AG04449 (cell line): ENCODE measurements at regions not wholly inside any gene's neighbourhood (a gene's known extent, or its start where the extent isn't known, plus 50 kb on each side); places are given as distances from the start of the nearest gene placed in this dataset.

ENCODE experiments used
- CTCF ChIA-PET: fragments of 350-600 bp; formaldehyde crosslinking; extraction: SDS; loops from one replicate; lab custom pipeline; 2021; ENCODE audit warnings: antibody characterized with exemption; lab: Yijun Ruan, JAX
- POLR2A ChIA-PET: fragments of 400-600, 350-600 bp; formaldehyde crosslinking; extraction: SDS; loops from one replicate; lab custom pipeline; 2020; ENCODE audit warnings: antibody characterized with exemption, inconsistent platforms; lab: Yijun Ruan, JAX
- DNase-seq: peaks from one replicate; pipeline ENCODE4 v3.0.0-alpha.2; 2010; ENCODE audit warnings: low read depth, low spot score
- H3K4me3 ChIP-seq: 2 replicates; pipeline ENCODE4 v1.5.1; 2011; ENCODE audit warnings: low read depth, mild to moderate bottlenecking, control low read depth, low read length
- TF ChIP-seq, protein P1 (sequence below): IDR thresholded peaks from one replicate; pipeline ENCODE4 v1.5.1; 2011; ENCODE audit warnings: mild to moderate bottlenecking, moderate library complexity, low read length, control low read depth, inconsistent platforms; ENCODE audit not compliant: insufficient read depth; ENCODE audit errors: missing control alignments

DNA sequence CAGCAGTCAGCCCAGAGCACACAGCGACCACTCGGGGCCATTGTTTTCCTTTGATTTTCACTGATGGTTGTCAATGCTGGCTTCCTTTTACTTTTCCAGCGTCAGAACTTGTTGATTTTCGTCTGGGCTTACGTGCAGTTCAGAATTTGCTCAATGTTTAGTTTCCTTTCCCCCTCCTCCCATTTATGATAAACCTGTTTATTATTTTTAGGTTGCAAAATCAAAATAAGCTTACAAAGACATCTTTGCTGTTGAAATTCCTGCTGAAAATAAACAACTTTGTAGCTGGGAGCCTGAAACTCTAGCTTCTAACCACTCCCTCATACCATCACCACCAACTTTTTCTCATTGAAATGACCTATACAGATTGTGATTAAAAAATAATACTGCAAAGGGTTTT lies 83.1 kb upstream of the LYZL1 start:
- TF ChIP-seq, protein P1, sequence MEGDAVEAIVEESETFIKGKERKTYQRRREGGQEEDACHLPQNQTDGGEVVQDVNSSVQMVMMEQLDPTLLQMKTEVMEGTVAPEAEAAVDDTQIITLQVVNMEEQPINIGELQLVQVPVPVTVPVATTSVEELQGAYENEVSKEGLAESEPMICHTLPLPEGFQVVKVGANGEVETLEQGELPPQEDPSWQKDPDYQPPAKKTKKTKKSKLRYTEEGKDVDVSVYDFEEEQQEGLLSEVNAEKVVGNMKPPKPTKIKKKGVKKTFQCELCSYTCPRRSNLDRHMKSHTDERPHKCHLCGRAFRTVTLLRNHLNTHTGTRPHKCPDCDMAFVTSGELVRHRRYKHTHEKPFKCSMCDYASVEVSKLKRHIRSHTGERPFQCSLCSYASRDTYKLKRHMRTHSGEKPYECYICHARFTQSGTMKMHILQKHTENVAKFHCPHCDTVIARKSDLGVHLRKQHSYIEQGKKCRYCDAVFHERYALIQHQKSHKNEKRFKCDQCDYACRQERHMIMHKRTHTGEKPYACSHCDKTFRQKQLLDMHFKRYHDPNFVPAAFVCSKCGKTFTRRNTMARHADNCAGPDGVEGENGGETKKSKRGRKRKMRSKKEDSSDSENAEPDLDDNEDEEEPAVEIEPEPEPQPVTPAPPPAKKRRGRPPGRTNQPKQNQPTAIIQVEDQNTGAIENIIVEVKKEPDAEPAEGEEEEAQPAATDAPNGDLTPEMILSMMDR = no peak
- no peak for DNase-seq
- POLR2A ChIA-PET = no interaction called here
- CTCF ChIA-PET = interaction anchor here (0.6 kb wide), 1 partner anchor 161 kb away, joined by 3 read pairs; no protein-coding TSS in a partner anchor
- H3K4me3 ChIP-seq = no peak overlapping the region

DNA sequence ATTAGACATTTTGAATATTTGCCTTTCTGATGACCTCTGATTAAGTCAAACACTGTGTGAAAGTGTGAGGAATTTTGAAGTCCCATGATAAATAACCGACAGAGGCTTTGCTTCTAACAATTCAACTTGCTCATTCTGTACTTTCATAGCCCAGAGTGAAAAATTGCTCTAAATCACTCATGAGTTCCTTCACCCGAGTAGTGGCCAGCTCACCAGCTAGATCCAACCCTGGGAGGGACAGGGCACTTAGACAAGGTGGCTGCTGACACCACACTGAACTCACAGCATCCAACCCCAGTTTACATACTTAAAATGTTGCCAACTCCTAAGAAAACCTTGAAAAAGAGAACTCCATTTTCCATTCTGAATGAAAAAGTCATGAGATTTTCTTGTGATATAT lies 80.0 kb upstream of the LYZL1 start:
- ChIA-PET POLR2A (no interaction called here), CTCF (no interaction called here)
- no peak overlapping the region for H3K4me3 ChIP-seq
- TF ChIP-seq, protein P1 = no peak
- no peak for DNase-seq

DNA sequence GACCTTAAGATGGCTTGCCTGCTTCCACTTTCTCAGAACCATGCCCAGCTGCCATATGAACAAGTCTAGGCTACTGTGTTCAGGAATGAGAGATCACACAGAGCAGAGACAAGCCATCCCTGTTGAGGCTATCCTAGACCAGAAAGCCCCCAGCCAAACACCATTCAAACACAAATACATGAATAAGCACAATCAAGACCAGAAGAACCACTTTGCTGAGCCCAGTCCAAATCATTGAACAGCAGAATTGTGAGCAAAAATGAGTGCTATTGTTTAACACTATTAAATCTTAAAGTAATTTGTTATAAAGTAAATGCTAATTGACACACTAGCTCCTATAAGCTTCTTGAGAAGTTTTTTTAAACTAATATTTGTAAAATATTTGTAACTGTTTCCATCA lies 79.0 kb upstream of the LYZL1 start:
- ChIA-PET CTCF (no interaction called here), POLR2A (no interaction called here)
- TF ChIP-seq, protein P1 = no peak
- no peak for DNase-seq
- no peak overlapping the region for H3K4me3 ChIP-seq

DNA sequence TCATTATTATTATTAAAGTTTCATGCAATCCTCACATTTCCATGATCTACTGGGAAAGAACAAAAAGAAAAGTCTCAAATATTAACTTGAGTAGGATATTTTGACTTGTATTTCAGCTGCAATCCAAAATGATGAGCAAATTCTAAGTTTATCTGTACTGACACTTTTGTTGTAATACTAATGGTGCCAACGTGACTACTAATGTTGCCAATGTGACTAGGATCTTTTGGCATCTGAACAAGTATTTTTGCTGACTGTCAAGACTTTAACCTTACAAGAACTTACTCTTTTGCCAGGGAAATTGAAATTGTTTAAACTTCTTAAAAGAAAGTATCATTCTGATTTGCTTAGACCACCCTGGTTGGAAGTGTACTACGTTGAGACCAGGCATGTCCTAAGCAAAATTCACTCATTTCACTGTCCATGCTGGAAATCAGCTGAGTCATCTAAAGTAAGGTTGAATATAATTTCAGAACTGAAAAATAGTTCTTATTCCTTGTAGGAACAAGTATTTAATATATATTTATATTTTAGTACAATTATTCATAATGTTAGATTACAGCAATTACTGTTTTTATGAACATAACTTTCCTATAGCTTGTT lies 78.5 kb upstream of the LYZL1 start:
- ChIA-PET POLR2A (no interaction called here), CTCF (no interaction called here)
- TF ChIP-seq, protein P1 = no peak
- H3K4me3 ChIP-seq = no peak overlapping the region
- no peak for DNase-seq

DNA sequence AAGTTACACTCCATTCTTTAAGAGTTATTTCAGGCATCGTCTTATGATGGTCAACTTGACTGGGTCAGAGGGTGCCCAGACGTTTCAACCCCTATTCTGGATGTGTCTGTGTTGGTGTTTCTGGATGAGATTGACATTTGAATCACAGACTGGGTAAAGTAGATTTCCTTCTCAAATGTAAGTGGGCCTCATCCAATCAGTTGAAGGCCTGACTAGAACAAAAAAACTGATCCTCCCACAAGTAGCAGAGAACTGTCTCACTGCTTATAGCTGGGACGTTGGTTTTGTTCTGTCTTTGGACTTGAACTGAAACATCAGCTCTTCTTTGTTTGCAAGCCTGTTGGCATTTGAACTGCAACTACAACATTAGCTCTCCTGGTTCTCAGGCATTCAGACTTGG lies 76.3 kb upstream of the LYZL1 start:
- no peak for DNase-seq
- CTCF ChIA-PET = interaction anchor here (1.2 kb wide), 1 partner anchor 27 kb away, joined by 5 read pairs; no protein-coding TSS in a partner anchor
- H3K4me3 ChIP-seq = no peak overlapping the region
- TF ChIP-seq, protein P1 = no peak
- POLR2A ChIA-PET = no interaction called here

DNA sequence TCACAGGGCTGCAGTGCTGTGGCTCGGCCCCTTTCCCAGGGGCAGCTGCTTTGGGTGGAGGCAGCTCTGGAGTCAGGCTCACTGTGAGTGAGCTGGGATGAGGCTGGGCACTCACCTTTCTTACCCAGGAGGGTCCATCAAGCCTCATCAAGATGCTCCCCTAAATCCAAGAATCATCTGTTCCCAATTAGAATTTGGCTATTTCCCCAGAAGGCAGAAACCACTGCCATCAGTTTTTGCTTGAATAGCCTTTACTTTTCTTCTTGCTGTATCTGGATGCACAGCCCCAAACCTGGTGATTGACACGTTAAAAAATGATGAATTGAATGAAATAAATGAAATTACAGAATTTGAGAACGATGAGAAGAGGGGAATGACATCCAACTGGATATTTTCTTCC lies 74.3 kb upstream of the LYZL1 start:
- ChIA-PET POLR2A (no interaction called here), CTCF (interaction anchor here (0.7 kb wide), 1 partner anchor 90 kb away, joined by 3 read pairs; no protein-coding TSS in a partner anchor)
- TF ChIP-seq, protein P1 = no peak
- H3K4me3 ChIP-seq = no peak overlapping the region
- DNase-seq = no peak
